ENCODE measurements at regions not wholly inside any gene's neighbourhood (a gene's known extent, or its start where the extent isn't known, plus 50 kb on each side); places are given as distances from the start of the nearest gene placed in this dataset.

- H3K9me3 ChIP-seq (replicated peaks; ENCODE audit: control insufficient read depth, insufficient read depth, low read length): no peaks in the 10 kb centered on the region
- no peak overlapping the region for H3K4me3 ChIP-seq (replicated peaks in 1 of 3; ENCODE audit: insufficient read depth in 1 of 3, low read depth in 1 of 3, low read length in 3 of 3)
- dilution Hi-C loops (cut with MboI; ENCODE audit: extremely low pct_ligation_motif_present, low sequenced_read_pairs) (no loop called here), intact Hi-C loops (cut with micrococcal nuclease) (no loop called here)
- no peaks in the 10 kb centered on the region for H4K20me1 ChIP-seq (replicated peaks; ENCODE audit: control insufficient read depth, extremely low read depth, insufficient read depth, low read length)
- no peaks in the 10 kb centered on the region for H3K9me1 ChIP-seq (replicated peaks; ENCODE audit: control insufficient read depth, extremely low read depth, insufficient read depth, low read length)
- FAIRE-seq (no peak), DNase-seq (ENCODE audit: low read depth, low spot score) (no peak)
- ChIA-PET POLR2A (no interaction called here), CTCF (no interaction called here)
- H3K27me3 ChIP-seq (ENCODE audit: control insufficient read depth in 2 of 2, insufficient read depth in 2 of 2, low read length in 2 of 2): no peaks in the 10 kb centered on the region
- no peak overlapping the region for H3K27ac ChIP-seq (ENCODE audit: insufficient read depth, low read depth, low read length)
- no peaks in the 10 kb centered on the region for H3K4me1 ChIP-seq (ENCODE audit: control insufficient read depth, extremely low read depth, insufficient read depth, low read length)
- H2AFZ ChIP-seq (ENCODE audit: low read depth, low read length): no peak overlapping the region
- TF ChIP-seq CTCF (IDR thresholded peaks at IDR 0.05; ENCODE audit: extremely low read depth in 1 of 2, insufficient read depth in 1 of 2, low read depth in 1 of 2, low read length in 2 of 2) (no peak), GATA2 (IDR thresholded peaks at IDR 0.05; ENCODE audit: insufficient read depth, insufficient read length, low read depth, low read length) (no peak), POLR2A (IDR thresholded peaks at IDR 0.05; ENCODE audit: low read depth, low read length) (no peak), POLR2AphosphoS5 (IDR thresholded peaks at IDR 0.05; ENCODE audit: insufficient read depth, low read depth, low read length) (no peak), EZH2 (IDR thresholded peaks at IDR 0.05; ENCODE audit: borderline replicate concordance, low read depth, low read length, severe bottlenecking) (no peak), FOS (IDR thresholded peaks at IDR 0.05; ENCODE audit: borderline replicate concordance, insufficient read depth, low read length) (no peak), MYC (IDR thresholded peaks at IDR 0.05; ENCODE audit: low read depth, low read length) (no peak), JUN (IDR thresholded peaks at IDR 0.05; ENCODE audit: borderline replicate concordance, insufficient read depth, insufficient read length, low read depth) (no peak)
- TF ChIP-seq, protein P1, sequence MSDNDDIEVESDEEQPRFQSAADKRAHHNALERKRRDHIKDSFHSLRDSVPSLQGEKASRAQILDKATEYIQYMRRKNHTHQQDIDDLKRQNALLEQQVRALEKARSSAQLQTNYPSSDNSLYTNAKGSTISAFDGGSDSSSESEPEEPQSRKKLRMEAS (IDR thresholded peaks at IDR 0.05; ENCODE audit: insufficient read depth, insufficient read length): no peak
- no peak overlapping the region for H3K4me2 ChIP-seq (ENCODE audit: insufficient read depth, low read length)
- no peaks in the 10 kb centered on the region for H3K36me3 ChIP-seq (ENCODE audit: control insufficient read depth in 2 of 2, extremely low read depth in 1 of 2, insufficient read depth in 2 of 2, low read length in 2 of 2)
- no TSS peak for BruUV-seq (replicated peaks)
- no peaks in the 10 kb centered on the region for H3K79me2 ChIP-seq (ENCODE audit: control insufficient read depth, insufficient read depth, low read length)
- no peak overlapping the region for H3K9ac ChIP-seq (replicated peaks; ENCODE audit: extremely low read depth, insufficient read depth, low read length)
These were observed 56.2 kb upstream of the DPYSL4 start for GRCh38 chr10:132130286-132131265.

Data from endothelial cell of umbilical vein (primary cell).